Liver (tissue), 8 donors: ENCODE measurements at regions not wholly inside any gene's neighbourhood (a gene's known extent, or its start where the extent isn't known, plus 50 kb on each side); places are given as distances from the start of the nearest gene placed in this dataset.

Source experiments
- DNase-seq: peaks from one replicate; pipeline ENCODE4 v3.0.0-alpha.2; 2017; ENCODE audit warnings: low spot score
- H3K27ac ChIP-seq, 2 donors: one replicate each; pipeline ENCODE4 v1.7.0; 2013; ENCODE audit warnings: inconsistent platforms in 2 of 2, low read length in 2 of 2, control low read depth in 1 of 2, low read depth in 1 of 2, mild to moderate bottlenecking in 1 of 2
- H3K27me3 ChIP-seq, 4 donors: one replicate each; pipeline versions ENCODE4 v1.6.1 to v1.7.0; 2013; ENCODE audit warnings: low read length in 3 of 4, inconsistent platforms in 1 of 4, mild to moderate bottlenecking in 1 of 4, moderate library complexity in 1 of 4; ENCODE audit not compliant: control insufficient read depth in 4 of 4, insufficient read depth in 4 of 4
- H3K36me3 ChIP-seq, 4 donors: one replicate each; pipeline versions ENCODE4 v1.6.1 to v1.7.0; 2013; ENCODE audit warnings: low read length in 3 of 4, mild to moderate bottlenecking in 3 of 4, low read depth in 1 of 4, moderate library complexity in 1 of 4; ENCODE audit not compliant: control insufficient read depth in 4 of 4, insufficient read depth in 3 of 4
- H3K4me1 ChIP-seq, 4 donors: one replicate each; pipeline versions ENCODE4 v1.6.1 to v1.7.0; 2013; ENCODE audit warnings: low read length in 3 of 4, mild to moderate bottlenecking in 3 of 4, moderate library complexity in 1 of 4; ENCODE audit not compliant: control insufficient read depth in 4 of 4, insufficient read depth in 4 of 4
- H3K4me3 ChIP-seq, 3 donors: one replicate each; pipeline versions ENCODE4 v1.6.1 to v1.7.0; 2013; ENCODE audit warnings: low read length in 3 of 3, control low read depth in 1 of 3, low read depth in 1 of 3, mild to moderate bottlenecking in 1 of 3
- H3K9ac ChIP-seq, 2 donors: one replicate each; pipeline ENCODE4 v1.7.0; 2013; ENCODE audit warnings: low read length in 2 of 2, mild to moderate bottlenecking in 2 of 2, moderate library complexity in 2 of 2, control low read depth in 1 of 2, low read depth in 1 of 2
- H3K9me3 ChIP-seq, 4 donors: one replicate each; pipeline versions ENCODE4 v1.6.1 to v1.7.0; 2013; ENCODE audit warnings: low read length in 3 of 4; ENCODE audit not compliant: control insufficient read depth in 4 of 4
- EGR1 ChIP-seq, 2 donors: IDR thresholded peaks; 2 replicates each; pipeline ENCODE4 v1.6.1; 2016 to 2018; ENCODE audit warnings: antibody characterized with exemption in 2 of 2, low read depth in 2 of 2
- FOXA1 ChIP-seq: IDR thresholded peaks from 2 replicates; pipeline ENCODE4 v1.6.1; 2016; ENCODE audit warnings: antibody characterized with exemption
- FOXA2 ChIP-seq: IDR thresholded peaks from 2 replicates; pipeline ENCODE4 v1.6.1; 2016; ENCODE audit warnings: antibody characterized with exemption
- GABPA ChIP-seq, 2 donors: IDR thresholded peaks in 1 of 2; conservative IDR thresholded peaks in 1 of 2; 2 replicates each; pipeline ENCODE4 v1.6.1; 2016; ENCODE audit warnings: antibody characterized with exemption in 2 of 2, mild to moderate bottlenecking in 1 of 2, moderate library complexity in 1 of 2
- HNF4A ChIP-seq, 2 donors: conservative IDR thresholded peaks; 2 replicates each; pipeline ENCODE4 v1.6.1; 2016; ENCODE audit warnings: antibody characterized with exemption in 2 of 2, mild to moderate bottlenecking in 2 of 2
- HNF4G ChIP-seq: IDR thresholded peaks from 2 replicates; pipeline ENCODE4 v1.6.1; 2016; ENCODE audit warnings: antibody characterized with exemption
- JUND ChIP-seq, 2 donors: IDR thresholded peaks; 2 replicates each; pipeline ENCODE4 v1.6.1; 2016; ENCODE audit warnings: antibody characterized with exemption in 2 of 2
- NR2F2 ChIP-seq: IDR thresholded peaks from 2 replicates; pipeline ENCODE4 v1.6.1; 2016; ENCODE audit warnings: antibody characterized with exemption
- RAD21 ChIP-seq, 2 donors: IDR thresholded peaks; 2 replicates each; pipeline ENCODE4 v1.6.1; 2016; ENCODE audit warnings: antibody characterized with exemption in 2 of 2, mild to moderate bottlenecking in 2 of 2
- RXRA ChIP-seq, 2 donors: IDR thresholded peaks; 2 replicates each; pipeline ENCODE4 v1.6.1; 2017 to 2018; ENCODE audit warnings: antibody characterized with exemption in 2 of 2, mild to moderate bottlenecking in 1 of 2
- TAF1 ChIP-seq: conservative IDR thresholded peaks from 2 replicates; pipeline ENCODE4 v1.6.1; 2016; ENCODE audit warnings: antibody characterized with exemption, mild to moderate bottlenecking
- YY1 ChIP-seq: IDR thresholded peaks from 2 replicates; pipeline ENCODE4 v1.6.1; 2016; ENCODE audit warnings: antibody characterized with exemption, mild to moderate bottlenecking
- WGBS: extraction: QIAGEN DNeasy Blood & Tissue Kit; methylation state at CpG from one replicate; pipeline ENCODE4 v1.1.7; 2013; 5-methylcytosine and 5-hydroxymethylcytosine counted together
- TF ChIP-seq, protein P1 (sequence below): IDR thresholded peaks from 2 replicates; pipeline ENCODE4 v1.6.1; 2016; ENCODE audit warnings: antibody characterized with exemption
- TF ChIP-seq, protein P2 (sequence below): IDR thresholded peaks from 2 replicates; pipeline ENCODE4 v1.6.1; 2016; ENCODE audit warnings: antibody characterized with exemption, mild to moderate bottlenecking
- TF ChIP-seq, protein P3 (sequence below): fragments of 150-350 bp; IDR thresholded peaks from 2 replicates; pipeline ENCODE4 v1.5.1; 2017; ENCODE audit warnings: improper control_type of control experiment, low read depth, low read length; ENCODE audit not compliant: missing input control
- TF ChIP-seq, protein P4 (sequence below): IDR thresholded peaks from 2 replicates; pipeline ENCODE4 v1.6.1; 2016; ENCODE audit warnings: antibody characterized with exemption
- donor health status: healthy.
- donor health status: healthy.
- donor health status: healthy.
- donor health status: healthy.
- donor health status: healthy.

DNA sequence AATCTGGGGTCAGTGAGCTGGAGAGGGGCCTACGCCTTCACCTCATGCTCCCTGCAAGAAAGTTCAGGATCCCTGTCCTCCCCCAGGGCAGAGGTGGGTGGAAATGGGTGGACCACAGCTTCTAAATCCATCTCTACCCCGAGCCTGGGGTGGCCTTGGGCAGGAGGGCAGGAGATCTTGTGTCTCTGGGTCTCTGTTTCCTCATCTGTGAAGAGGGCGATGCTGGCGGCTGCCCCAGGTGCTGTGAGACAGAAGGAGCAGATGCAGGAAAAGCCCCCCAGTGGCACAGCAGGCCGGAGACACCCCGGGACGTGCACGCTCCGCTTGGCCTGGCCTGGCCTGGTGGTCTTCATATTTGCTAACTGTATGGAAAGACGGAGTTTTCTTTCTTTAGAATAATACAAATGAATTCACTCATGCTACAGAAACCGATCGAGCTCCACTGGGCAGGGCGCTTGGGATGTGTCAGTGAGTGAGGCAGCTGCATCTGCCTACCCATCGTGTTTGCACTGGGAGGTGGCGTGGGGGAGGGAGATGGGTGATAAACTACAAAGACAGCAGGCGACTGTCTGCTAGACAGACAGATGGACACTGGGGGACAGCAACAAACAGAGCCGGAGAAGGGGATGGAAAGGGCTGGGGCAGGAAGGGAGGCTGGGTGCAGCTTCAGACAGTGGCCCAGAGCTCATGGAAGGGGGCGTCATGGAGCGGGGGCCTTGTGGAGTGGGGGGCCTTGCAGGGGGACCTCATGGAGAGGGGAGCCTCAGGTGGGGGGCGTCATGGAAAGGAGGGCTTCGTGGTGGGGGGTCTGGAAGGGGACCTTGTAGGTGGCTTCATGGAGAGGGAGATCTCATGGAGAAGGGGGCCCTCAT lies 136.2 kb downstream of the CPZ start:
- Histone ChIP-seq H3K4me1 (no peaks in the 10 kb centered on the region), H3K4me3 (no peak overlapping the region), H3K36me3 (no peaks in the 10 kb centered on the region), H3K9me3 (no peaks in the 10 kb centered on the region), H3K9ac (no peak overlapping the region), H3K27ac (no peak overlapping the region), H3K27me3 (no peaks in the 10 kb centered on the region)
- WGBS, result 71% methylated on average over 21 of the region's 21 CpGs
- TF ChIP-seq JUND (IDR thresholded peaks at IDR 0.05) (no peak), HNF4A (conservative IDR thresholded peaks at IDR 0.05) (no peak), HNF4G (no peak), FOXA1 (no peak), RXRA (IDR thresholded peaks at IDR 0.05) (no peak), RAD21 (IDR thresholded peaks at IDR 0.05) (no peak), GABPA (IDR thresholded peaks at IDR 0.05 in 1 of 2, conservative IDR thresholded peaks at IDR 0.05 in 1 of 2) (no peak), YY1 (no peak)
- TF ChIP-seq, protein P1, sequence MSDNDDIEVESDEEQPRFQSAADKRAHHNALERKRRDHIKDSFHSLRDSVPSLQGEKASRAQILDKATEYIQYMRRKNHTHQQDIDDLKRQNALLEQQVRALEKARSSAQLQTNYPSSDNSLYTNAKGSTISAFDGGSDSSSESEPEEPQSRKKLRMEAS, result no peak
- TF ChIP-seq, protein P2, sequence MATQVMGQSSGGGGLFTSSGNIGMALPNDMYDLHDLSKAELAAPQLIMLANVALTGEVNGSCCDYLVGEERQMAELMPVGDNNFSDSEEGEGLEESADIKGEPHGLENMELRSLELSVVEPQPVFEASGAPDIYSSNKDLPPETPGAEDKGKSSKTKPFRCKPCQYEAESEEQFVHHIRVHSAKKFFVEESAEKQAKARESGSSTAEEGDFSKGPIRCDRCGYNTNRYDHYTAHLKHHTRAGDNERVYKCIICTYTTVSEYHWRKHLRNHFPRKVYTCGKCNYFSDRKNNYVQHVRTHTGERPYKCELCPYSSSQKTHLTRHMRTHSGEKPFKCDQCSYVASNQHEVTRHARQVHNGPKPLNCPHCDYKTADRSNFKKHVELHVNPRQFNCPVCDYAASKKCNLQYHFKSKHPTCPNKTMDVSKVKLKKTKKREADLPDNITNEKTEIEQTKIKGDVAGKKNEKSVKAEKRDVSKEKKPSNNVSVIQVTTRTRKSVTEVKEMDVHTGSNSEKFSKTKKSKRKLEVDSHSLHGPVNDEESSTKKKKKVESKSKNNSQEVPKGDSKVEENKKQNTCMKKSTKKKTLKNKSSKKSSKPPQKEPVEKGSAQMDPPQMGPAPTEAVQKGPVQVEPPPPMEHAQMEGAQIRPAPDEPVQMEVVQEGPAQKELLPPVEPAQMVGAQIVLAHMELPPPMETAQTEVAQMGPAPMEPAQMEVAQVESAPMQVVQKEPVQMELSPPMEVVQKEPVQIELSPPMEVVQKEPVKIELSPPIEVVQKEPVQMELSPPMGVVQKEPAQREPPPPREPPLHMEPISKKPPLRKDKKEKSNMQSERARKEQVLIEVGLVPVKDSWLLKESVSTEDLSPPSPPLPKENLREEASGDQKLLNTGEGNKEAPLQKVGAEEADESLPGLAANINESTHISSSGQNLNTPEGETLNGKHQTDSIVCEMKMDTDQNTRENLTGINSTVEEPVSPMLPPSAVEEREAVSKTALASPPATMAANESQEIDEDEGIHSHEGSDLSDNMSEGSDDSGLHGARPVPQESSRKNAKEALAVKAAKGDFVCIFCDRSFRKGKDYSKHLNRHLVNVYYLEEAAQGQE, result no peak
- TF ChIP-seq, protein P3, sequence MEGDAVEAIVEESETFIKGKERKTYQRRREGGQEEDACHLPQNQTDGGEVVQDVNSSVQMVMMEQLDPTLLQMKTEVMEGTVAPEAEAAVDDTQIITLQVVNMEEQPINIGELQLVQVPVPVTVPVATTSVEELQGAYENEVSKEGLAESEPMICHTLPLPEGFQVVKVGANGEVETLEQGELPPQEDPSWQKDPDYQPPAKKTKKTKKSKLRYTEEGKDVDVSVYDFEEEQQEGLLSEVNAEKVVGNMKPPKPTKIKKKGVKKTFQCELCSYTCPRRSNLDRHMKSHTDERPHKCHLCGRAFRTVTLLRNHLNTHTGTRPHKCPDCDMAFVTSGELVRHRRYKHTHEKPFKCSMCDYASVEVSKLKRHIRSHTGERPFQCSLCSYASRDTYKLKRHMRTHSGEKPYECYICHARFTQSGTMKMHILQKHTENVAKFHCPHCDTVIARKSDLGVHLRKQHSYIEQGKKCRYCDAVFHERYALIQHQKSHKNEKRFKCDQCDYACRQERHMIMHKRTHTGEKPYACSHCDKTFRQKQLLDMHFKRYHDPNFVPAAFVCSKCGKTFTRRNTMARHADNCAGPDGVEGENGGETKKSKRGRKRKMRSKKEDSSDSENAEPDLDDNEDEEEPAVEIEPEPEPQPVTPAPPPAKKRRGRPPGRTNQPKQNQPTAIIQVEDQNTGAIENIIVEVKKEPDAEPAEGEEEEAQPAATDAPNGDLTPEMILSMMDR, result no peak
- DNase-seq, result peak; percentile 32

DNA sequence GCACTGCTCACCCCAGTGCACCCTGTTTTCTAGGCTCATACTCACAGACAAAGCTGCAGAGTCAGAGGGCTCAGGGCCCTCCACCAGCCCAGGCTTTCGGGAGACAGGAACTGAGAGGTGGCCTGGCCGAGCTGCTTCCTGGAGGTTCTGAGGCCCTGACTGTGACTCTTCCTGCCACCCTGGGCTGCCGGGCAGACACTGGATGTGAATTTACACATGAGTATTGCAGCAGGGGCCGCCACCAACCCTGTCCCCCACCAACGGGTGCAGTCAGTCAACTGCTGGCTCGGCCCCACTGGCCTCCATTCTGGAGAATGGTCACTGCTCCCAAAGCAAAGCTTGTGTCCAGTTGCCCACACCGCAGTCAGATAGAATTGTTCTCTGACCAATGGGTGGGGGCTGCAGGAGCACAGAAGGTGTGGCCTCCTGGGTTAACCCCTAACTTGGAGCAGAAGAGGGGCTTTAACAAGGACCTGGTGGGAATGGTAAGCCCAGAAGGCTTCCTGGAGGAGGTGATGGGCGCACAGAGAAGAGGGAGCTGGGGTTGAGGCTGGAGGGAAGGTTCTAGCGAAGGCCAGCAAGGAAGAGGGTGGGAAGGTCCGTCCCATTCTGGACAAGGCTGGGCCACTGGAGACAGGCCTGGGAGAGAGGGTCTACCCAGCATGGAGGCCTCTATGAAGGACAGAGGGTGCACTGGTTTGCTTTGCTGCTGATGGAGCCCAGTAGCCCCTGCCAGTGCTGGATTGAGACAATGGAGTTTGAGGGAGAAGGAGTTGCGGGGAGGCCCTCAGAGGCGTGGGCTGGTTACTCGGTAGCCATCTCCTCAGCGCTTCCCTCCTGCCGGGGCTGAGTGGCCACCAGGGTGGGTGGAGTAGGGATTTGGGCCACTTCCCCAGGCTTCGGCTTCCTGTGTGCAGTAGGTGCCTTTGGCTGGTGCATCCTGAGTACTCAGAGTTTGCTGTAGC lies 135.3 kb downstream of the CPZ start:
- Histone ChIP-seq H3K27me3 (peaks cover 0 to 3% (median 0%) of the 10 kb centered on the region in 4 donors), H3K4me3 (no peak overlapping the region), H3K4me1 (no peaks in the 10 kb centered on the region), H3K27ac (no peak overlapping the region), H3K9ac (no peak overlapping the region), H3K9me3 (no peaks in the 10 kb centered on the region), H3K36me3 (no peaks in the 10 kb centered on the region)
- 68% methylated on average over 16 of the region's 16 CpGs for WGBS
- DNase-seq, result no peak
- TF ChIP-seq, protein P1, result no peak
- no peak for TF ChIP-seq RAD21 (IDR thresholded peaks at IDR 0.05)
- TF ChIP-seq, protein P3, result no peak
- TF ChIP-seq EGR1 (IDR thresholded peaks at IDR 0.05; ENCODE audit: low read depth in 2 of 2), result no peak
- TF ChIP-seq NR2F2, result no peak
- TF ChIP-seq, protein P4, sequence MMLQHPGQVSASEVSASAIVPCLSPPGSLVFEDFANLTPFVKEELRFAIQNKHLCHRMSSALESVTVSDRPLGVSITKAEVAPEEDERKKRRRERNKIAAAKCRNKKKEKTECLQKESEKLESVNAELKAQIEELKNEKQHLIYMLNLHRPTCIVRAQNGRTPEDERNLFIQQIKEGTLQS, result no peak
- TF ChIP-seq, protein P2, result no peak
- no peak for TF ChIP-seq JUND (IDR thresholded peaks at IDR 0.05)
- no peak for TF ChIP-seq FOXA2
- no peak for TF ChIP-seq TAF1
- no peak for TF ChIP-seq FOXA1
- TF ChIP-seq HNF4G, result no peak
